Fibroblast of villous mesenchyme (primary cell): ENCODE measurements at regions not wholly inside any gene's neighbourhood (a gene's known extent, or its start where the extent isn't known, plus 50 kb on each side); places are given as distances from the start of the nearest gene placed in this dataset.
"Not testable (repeated sequence)": the region's sequence is repeated elsewhere in the genome, so short reads cannot be mapped to it uniquely, and the experiment has no call there.

Experiments used
- DNase-seq: peaks from one replicate; pipeline ENCODE4 v3.0.0-alpha.2; 2010; ENCODE audit warnings: low read depth
- H3K4me3 ChIP-seq: 2 replicates; pipeline ENCODE4 v1.5.1; 2011; ENCODE audit warnings: low read depth, mild to moderate bottlenecking, low read length
- CTCF ChIP-seq: IDR thresholded peaks from 2 replicates; pipeline ENCODE4 v1.5.1; 2012; ENCODE audit warnings: low read depth, mild to moderate bottlenecking, low read length; ENCODE audit not compliant: insufficient read depth

GRCh38 chr2:176794392-176794791 is 418.2 kb upstream of the HNRNPA3 start:
- TF ChIP-seq CTCF = no peak
- no peak overlapping the region for H3K4me3 ChIP-seq
- no peak for DNase-seq

- no peak overlapping the region for H3K4me3 ChIP-seq
- no peak for TF ChIP-seq CTCF
- DNase-seq = no peak
Observed at GRCh38 chr2:176795823-176796222, 416.8 kb upstream of the HNRNPA3 start.

- not testable (repeated sequence) for DNase-seq
Observed at GRCh38 chr2:176796677-176797076, 415.9 kb upstream of the HNRNPA3 start.

GRCh38 chr2:176804392-176804791 is 408.2 kb upstream of the HNRNPA3 start:
- no peak for TF ChIP-seq CTCF
- no peak for DNase-seq
- no peak overlapping the region for H3K4me3 ChIP-seq

More at GRCh38 chr2:176796677-176797076, 415.9 kb upstream of the HNRNPA3 start:
- not testable (repeated sequence) for H3K4me3 ChIP-seq

GRCh38 chr2:176805345-176805744 is 407.2 kb upstream of the HNRNPA3 start:
- TF ChIP-seq CTCF = no peak
- DNase-seq = no peak
- no peak overlapping the region for H3K4me3 ChIP-seq

- DNase-seq = no peak
- TF ChIP-seq CTCF = no peak
- H3K4me3 ChIP-seq = no peak overlapping the region
Observed at GRCh38 chr2:176812246-176812775, 400.3 kb upstream of the HNRNPA3 start.

GRCh38 chr2:176813156-176813555 is 399.4 kb upstream of the HNRNPA3 start:
- TF ChIP-seq CTCF = no peak
- H3K4me3 ChIP-seq = no peak overlapping the region
- DNase-seq = no peak
